Loucy (cell line): ENCODE measurements at regions not wholly inside any gene's neighbourhood (a gene's known extent, or its start where the extent isn't known, plus 50 kb on each side); places are given as distances from the start of the nearest gene placed in this dataset.

Experiments
- EZH2phosphoT487 ChIP-seq: fragments of 200-600 bp; IDR thresholded peaks from 2 replicates; pipeline ENCODE4 v1.6.1; 2018; ENCODE audit warnings: antibody characterized with exemption, mild to moderate bottlenecking, moderate library complexity, borderline replicate concordance
- TF ChIP-seq, protein P1 (sequence below): fragments of 200-600 bp; sonication (generic); conservative IDR thresholded peaks from 2 replicates; pipeline ENCODE4 v1.5.1; 2014; ENCODE audit warnings: mild to moderate bottlenecking, antibody characterized with exemption, low read length

DNA sequence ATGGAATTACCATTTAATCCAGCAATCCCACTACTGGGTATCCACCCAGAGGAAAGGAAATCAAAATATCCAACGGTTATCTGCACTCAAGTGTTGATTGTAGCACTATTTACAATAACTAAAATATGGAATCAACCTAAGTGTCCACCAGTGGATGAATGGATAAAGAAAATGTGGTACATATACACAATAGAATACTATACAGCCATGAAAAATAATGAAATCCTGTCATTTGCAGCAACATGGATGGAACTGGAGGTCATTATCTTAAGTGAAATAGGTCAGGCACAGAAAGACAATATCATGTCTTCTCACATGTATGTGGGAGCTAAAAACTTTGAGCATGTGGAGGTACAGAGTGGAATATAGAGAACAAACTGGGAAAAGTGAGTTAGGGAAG, 92.9 kb upstream of the ARHGEF7 start:
- TF ChIP-seq, protein P1, sequence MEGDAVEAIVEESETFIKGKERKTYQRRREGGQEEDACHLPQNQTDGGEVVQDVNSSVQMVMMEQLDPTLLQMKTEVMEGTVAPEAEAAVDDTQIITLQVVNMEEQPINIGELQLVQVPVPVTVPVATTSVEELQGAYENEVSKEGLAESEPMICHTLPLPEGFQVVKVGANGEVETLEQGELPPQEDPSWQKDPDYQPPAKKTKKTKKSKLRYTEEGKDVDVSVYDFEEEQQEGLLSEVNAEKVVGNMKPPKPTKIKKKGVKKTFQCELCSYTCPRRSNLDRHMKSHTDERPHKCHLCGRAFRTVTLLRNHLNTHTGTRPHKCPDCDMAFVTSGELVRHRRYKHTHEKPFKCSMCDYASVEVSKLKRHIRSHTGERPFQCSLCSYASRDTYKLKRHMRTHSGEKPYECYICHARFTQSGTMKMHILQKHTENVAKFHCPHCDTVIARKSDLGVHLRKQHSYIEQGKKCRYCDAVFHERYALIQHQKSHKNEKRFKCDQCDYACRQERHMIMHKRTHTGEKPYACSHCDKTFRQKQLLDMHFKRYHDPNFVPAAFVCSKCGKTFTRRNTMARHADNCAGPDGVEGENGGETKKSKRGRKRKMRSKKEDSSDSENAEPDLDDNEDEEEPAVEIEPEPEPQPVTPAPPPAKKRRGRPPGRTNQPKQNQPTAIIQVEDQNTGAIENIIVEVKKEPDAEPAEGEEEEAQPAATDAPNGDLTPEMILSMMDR = no peak
- no peak for TF ChIP-seq EZH2phosphoT487
